Neural cell (in vitro differentiated cells): ENCODE measurements at regions not wholly inside any gene's neighbourhood (a gene's known extent, or its start where the extent isn't known, plus 50 kb on each side); places are given as distances from the start of the nearest gene placed in this dataset.

ENCODE experiments used
- H2AFZ ChIP-seq: fragments of 200-600, 300-800 bp; sonication (generic), shearing (Covaris generic); 2 replicates; pipeline ENCODE4 v1.6.0; 2014; ENCODE audit warnings: low read depth, mild to moderate bottlenecking, antibody characterized with exemption, low read length, moderate library complexity
- H3F3A ChIP-seq: fragments of 200-600 bp; shearing (Covaris generic); 2 replicates; pipeline ENCODE4 v1.6.1; 2016; ENCODE audit warnings: mild to moderate bottlenecking, moderate library complexity, mixed read lengths, antibody characterized with exemption, low read length; ENCODE audit not compliant: insufficient read depth, poor library complexity, severe bottlenecking
- H3K27ac ChIP-seq: fragments of 200-600, 300-800 bp; sonication (generic), shearing (Covaris generic); 2 replicates; pipeline ENCODE4 v1.5.1; 2014; ENCODE audit warnings: mild to moderate bottlenecking, low read length, moderate library complexity
- H3K27me3 ChIP-seq: fragments of 300-800, 200-600 bp; sonication (generic), shearing (Covaris generic); 2 replicates; pipeline ENCODE4 v1.6.0; 2014; ENCODE audit warnings: mild to moderate bottlenecking, low read depth, low read length, moderate library complexity; ENCODE audit not compliant: insufficient read depth
- H3K36me3 ChIP-seq: fragments of 300-800, 200-600 bp; sonication (generic), shearing (Covaris generic); 2 replicates; pipeline ENCODE4 v1.5.1; 2014; ENCODE audit warnings: mild to moderate bottlenecking, antibody characterized with exemption, low read length, moderate library complexity; ENCODE audit not compliant: insufficient read depth
- H3K4me2 ChIP-seq: fragments of 300-800, 200-600 bp; sonication (generic), shearing (Covaris generic); 2 replicates; pipeline ENCODE4 v1.6.0; 2014; ENCODE audit warnings: mild to moderate bottlenecking, low read length
- H3K4me3 ChIP-seq: fragments of 300-800, 200-600 bp; sonication (generic), shearing (Covaris generic); 2 replicates; pipeline ENCODE4 v1.5.1; 2014; ENCODE audit warnings: mild to moderate bottlenecking, low read length, moderate library complexity
- H3K79me2 ChIP-seq: fragments of 200-600 bp; shearing (Covaris generic); replicated peaks from 2 replicates; pipeline ENCODE4 v1.6.0; 2014; ENCODE audit warnings: mild to moderate bottlenecking, low read length, moderate library complexity; ENCODE audit not compliant: insufficient read depth
- H3K9ac ChIP-seq: fragments of 300-800, 200-600 bp; sonication (generic), shearing (Covaris generic); 2 replicates; pipeline ENCODE4 v1.6.1; 2016; ENCODE audit warnings: mild to moderate bottlenecking, low read length, mixed read lengths
- H3K9me2 ChIP-seq: fragments of 200-600 bp; shearing (Covaris generic); 2 replicates; pipeline ENCODE4 v1.6.1; 2016; ENCODE audit warnings: mild to moderate bottlenecking, low read length, mixed read lengths; ENCODE audit not compliant: insufficient read depth
- H3K9me3 ChIP-seq: fragments of 200-600, 300-800 bp; sonication (generic), shearing (Covaris generic); 2 replicates; pipeline ENCODE4 v1.6.1; 2016; ENCODE audit warnings: mild to moderate bottlenecking, mixed run types, low read length, moderate library complexity, mixed read lengths
- H4K20me1 ChIP-seq: fragments of 200-600 bp; shearing (Covaris generic); 2 replicates; pipeline ENCODE4 v1.6.1; 2016; ENCODE audit warnings: mild to moderate bottlenecking, mixed run types; ENCODE audit not compliant: insufficient read depth
- CTCF ChIP-seq: fragments of 450-650 bp; IDR thresholded peaks from 2 replicates; pipeline ENCODE4 v1.5.1; 2014; ENCODE audit warnings: antibody characterized with exemption, mild to moderate bottlenecking, moderate library complexity; ENCODE audit not compliant: poor library complexity, severe bottlenecking
- EP300 ChIP-seq: fragments of 450-650 bp; conservative IDR thresholded peaks from 2 replicates; pipeline ENCODE4 v1.6.1; 2014; ENCODE audit warnings: antibody characterized with exemption, mild to moderate bottlenecking, moderate library complexity; ENCODE audit not compliant: poor library complexity, severe bottlenecking
- EZH2 ChIP-seq: fragments of 200-600, 300-800 bp; shearing (Covaris generic), sonication (generic); IDR thresholded peaks from 2 replicates; pipeline ENCODE4 v1.6.1; 2014; ENCODE audit warnings: antibody characterized with exemption, low read length, borderline replicate concordance, mild to moderate bottlenecking; ENCODE audit not compliant: insufficient read depth, poor library complexity, severe bottlenecking
- MXI1 ChIP-seq: fragments of 450-650 bp; conservative IDR thresholded peaks from 2 replicates; pipeline ENCODE4 v1.6.1; 2014; ENCODE audit warnings: antibody characterized with exemption, mild to moderate bottlenecking; ENCODE audit not compliant: poor library complexity, severe bottlenecking
- POLR2AphosphoS5 ChIP-seq: IDR thresholded peaks from 2 replicates; pipeline ENCODE4 v1.6.1; 2012
- RAD21 ChIP-seq: fragments of 450-650 bp; conservative IDR thresholded peaks from 2 replicates; pipeline ENCODE4 v1.6.1; 2014; ENCODE audit warnings: antibody characterized with exemption, mild to moderate bottlenecking, moderate library complexity
- REST ChIP-seq: IDR thresholded peaks from 2 replicates; pipeline ENCODE4 v1.6.1; 2012; ENCODE audit warnings: borderline replicate concordance
- SMC3 ChIP-seq: fragments of 450-650 bp; conservative IDR thresholded peaks from 2 replicates; pipeline ENCODE4 v1.6.1; 2014; ENCODE audit warnings: antibody characterized with exemption, mild to moderate bottlenecking, moderate library complexity; ENCODE audit not compliant: poor library complexity
- TAF1 ChIP-seq: IDR thresholded peaks from 2 replicates; pipeline ENCODE4 v1.6.1; 2012; ENCODE audit warnings: low read depth

GRCh38 chr12:40473962-40474361, 218.3 kb upstream of the CNTN1 start:
- H3K9ac ChIP-seq: no peak overlapping the region
- peak; percentile 23 for TF ChIP-seq EP300
- no peak for TF ChIP-seq RAD21
- H3K9me2 ChIP-seq: no peaks in the 10 kb centered on the region
- H3F3A ChIP-seq: no peaks in the 10 kb centered on the region
- no peaks in the 10 kb centered on the region for H4K20me1 ChIP-seq
- no peak overlapping the region for H3K4me3 ChIP-seq
- no peaks in the 10 kb centered on the region for H3K27me3 ChIP-seq
- no peak overlapping the region for H2AFZ ChIP-seq
- no peak overlapping the region for H3K27ac ChIP-seq
- H3K36me3 ChIP-seq: no peaks in the 10 kb centered on the region
- H3K9me3 ChIP-seq: no peaks in the 10 kb centered on the region
- no peak overlapping the region for H3K4me2 ChIP-seq
- no peaks in the 10 kb centered on the region for H3K79me2 ChIP-seq

GRCh38 chr12:40474630-40475029, 217.6 kb upstream of the CNTN1 start:
- Histone ChIP-seq H3K36me3 (no peaks in the 10 kb centered on the region), H3K4me3 (no peak overlapping the region), H4K20me1 (no peaks in the 10 kb centered on the region), H3K9ac (no peak overlapping the region), H3K9me2 (no peaks in the 10 kb centered on the region), H3K27ac (no peak overlapping the region), H3K27me3 (no peaks in the 10 kb centered on the region), H3K4me2 (no peak overlapping the region), H3K9me3 (no peaks in the 10 kb centered on the region), H2AFZ (no peak overlapping the region), H3F3A (no peaks in the 10 kb centered on the region), H3K79me2 (no peaks in the 10 kb centered on the region)
- no peak for TF ChIP-seq EZH2
- TF ChIP-seq MXI1: no peak
- no peak for TF ChIP-seq TAF1
- TF ChIP-seq SMC3: no peak
- no peak for TF ChIP-seq REST
- TF ChIP-seq RAD21: no peak
- TF ChIP-seq EP300: no peak
- TF ChIP-seq POLR2AphosphoS5: no peak
- no peak for TF ChIP-seq CTCF

GRCh38 chr12:40499856-40500255, 192.4 kb upstream of the CNTN1 start:
- H3K27ac ChIP-seq: no peak overlapping the region

More at GRCh38 chr12:40499856-40500255, 192.4 kb upstream of the CNTN1 start:
- no peak overlapping the region for H2AFZ ChIP-seq
- no peaks in the 10 kb centered on the region for H3K27me3 ChIP-seq
- no peaks in the 10 kb centered on the region for H3F3A ChIP-seq
- no peak overlapping the region for H3K9ac ChIP-seq
- H3K9me2 ChIP-seq: no peaks in the 10 kb centered on the region
- no peaks in the 10 kb centered on the region for H3K36me3 ChIP-seq
- no peak overlapping the region for H3K4me3 ChIP-seq
- no peak for TF ChIP-seq TAF1
- no peak for TF ChIP-seq REST
- no peak for TF ChIP-seq CTCF
- TF ChIP-seq POLR2AphosphoS5: no peak
- no peak for TF ChIP-seq RAD21
- TF ChIP-seq MXI1: no peak
- no peaks in the 10 kb centered on the region for H3K9me3 ChIP-seq
- H4K20me1 ChIP-seq: no peaks in the 10 kb centered on the region
- no peak overlapping the region for H3K4me2 ChIP-seq
- H3K79me2 ChIP-seq: no peaks in the 10 kb centered on the region
